ENCODE measurements at regions not wholly inside any gene's neighbourhood (a gene's known extent, or its start where the extent isn't known, plus 50 kb on each side); places are given as distances from the start of the nearest gene placed in this dataset.

- intact Hi-C loops (cut with micrococcal nuclease; ENCODE audit: unreplicated experiment) = no loop called here
Measured at GRCh38 chr3:869734-870133, 223.1 kb upstream of the CNTN6 start.

GRCh38 chr3:871651-872050 is 221.2 kb upstream of the CNTN6 start:
- intact Hi-C loops (cut with micrococcal nuclease; ENCODE audit: unreplicated experiment) = no loop called here
- TF ChIP-seq TCF7L2 (IDR thresholded peaks at IDR 0.05; ENCODE audit: low read depth, low read length) (no peak), SIN3A (IDR thresholded peaks at IDR 0.05; ENCODE audit: borderline replicate concordance, insufficient read depth, low read depth, low read length) (no peak), POLR2AphosphoS5 (IDR thresholded peaks at IDR 0.05; ENCODE audit: low read depth, low read length) (no peak)
- TF ChIP-seq, protein P1, sequence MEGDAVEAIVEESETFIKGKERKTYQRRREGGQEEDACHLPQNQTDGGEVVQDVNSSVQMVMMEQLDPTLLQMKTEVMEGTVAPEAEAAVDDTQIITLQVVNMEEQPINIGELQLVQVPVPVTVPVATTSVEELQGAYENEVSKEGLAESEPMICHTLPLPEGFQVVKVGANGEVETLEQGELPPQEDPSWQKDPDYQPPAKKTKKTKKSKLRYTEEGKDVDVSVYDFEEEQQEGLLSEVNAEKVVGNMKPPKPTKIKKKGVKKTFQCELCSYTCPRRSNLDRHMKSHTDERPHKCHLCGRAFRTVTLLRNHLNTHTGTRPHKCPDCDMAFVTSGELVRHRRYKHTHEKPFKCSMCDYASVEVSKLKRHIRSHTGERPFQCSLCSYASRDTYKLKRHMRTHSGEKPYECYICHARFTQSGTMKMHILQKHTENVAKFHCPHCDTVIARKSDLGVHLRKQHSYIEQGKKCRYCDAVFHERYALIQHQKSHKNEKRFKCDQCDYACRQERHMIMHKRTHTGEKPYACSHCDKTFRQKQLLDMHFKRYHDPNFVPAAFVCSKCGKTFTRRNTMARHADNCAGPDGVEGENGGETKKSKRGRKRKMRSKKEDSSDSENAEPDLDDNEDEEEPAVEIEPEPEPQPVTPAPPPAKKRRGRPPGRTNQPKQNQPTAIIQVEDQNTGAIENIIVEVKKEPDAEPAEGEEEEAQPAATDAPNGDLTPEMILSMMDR (IDR thresholded peaks at IDR 0.05) = no peak
- TF ChIP-seq, protein P2, sequence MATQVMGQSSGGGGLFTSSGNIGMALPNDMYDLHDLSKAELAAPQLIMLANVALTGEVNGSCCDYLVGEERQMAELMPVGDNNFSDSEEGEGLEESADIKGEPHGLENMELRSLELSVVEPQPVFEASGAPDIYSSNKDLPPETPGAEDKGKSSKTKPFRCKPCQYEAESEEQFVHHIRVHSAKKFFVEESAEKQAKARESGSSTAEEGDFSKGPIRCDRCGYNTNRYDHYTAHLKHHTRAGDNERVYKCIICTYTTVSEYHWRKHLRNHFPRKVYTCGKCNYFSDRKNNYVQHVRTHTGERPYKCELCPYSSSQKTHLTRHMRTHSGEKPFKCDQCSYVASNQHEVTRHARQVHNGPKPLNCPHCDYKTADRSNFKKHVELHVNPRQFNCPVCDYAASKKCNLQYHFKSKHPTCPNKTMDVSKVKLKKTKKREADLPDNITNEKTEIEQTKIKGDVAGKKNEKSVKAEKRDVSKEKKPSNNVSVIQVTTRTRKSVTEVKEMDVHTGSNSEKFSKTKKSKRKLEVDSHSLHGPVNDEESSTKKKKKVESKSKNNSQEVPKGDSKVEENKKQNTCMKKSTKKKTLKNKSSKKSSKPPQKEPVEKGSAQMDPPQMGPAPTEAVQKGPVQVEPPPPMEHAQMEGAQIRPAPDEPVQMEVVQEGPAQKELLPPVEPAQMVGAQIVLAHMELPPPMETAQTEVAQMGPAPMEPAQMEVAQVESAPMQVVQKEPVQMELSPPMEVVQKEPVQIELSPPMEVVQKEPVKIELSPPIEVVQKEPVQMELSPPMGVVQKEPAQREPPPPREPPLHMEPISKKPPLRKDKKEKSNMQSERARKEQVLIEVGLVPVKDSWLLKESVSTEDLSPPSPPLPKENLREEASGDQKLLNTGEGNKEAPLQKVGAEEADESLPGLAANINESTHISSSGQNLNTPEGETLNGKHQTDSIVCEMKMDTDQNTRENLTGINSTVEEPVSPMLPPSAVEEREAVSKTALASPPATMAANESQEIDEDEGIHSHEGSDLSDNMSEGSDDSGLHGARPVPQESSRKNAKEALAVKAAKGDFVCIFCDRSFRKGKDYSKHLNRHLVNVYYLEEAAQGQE (IDR thresholded peaks at IDR 0.05; ENCODE audit: insufficient read depth in 1 of 2, low read depth in 2 of 2, low read length in 1 of 2) = no peak
- CTCF ChIA-PET = no interaction called here
- DNase-seq (ENCODE audit: low read depth, low spot score) = no peak
- no TSS peak for BruUV-seq (replicated peaks)
- POLR2A ChIA-PET = no interaction called here
- ATAC-seq = no peak
- no peak overlapping the region for H3K27ac ChIP-seq (ENCODE audit: low read length)
- H3K36me3 ChIP-seq (ENCODE audit: control insufficient read depth, insufficient read depth, low read length) = no peaks in the 10 kb centered on the region
- in situ Hi-C loops (cut with HindIII; ENCODE audit: low pct_unique_long_range_greater_than_20kb, low sequenced_read_pairs) = no loop called here
- no peaks in the 10 kb centered on the region for H3K4me1 ChIP-seq (ENCODE audit: control insufficient read depth, insufficient read depth, low read length)
- H3K9me3 ChIP-seq (ENCODE audit: control insufficient read depth, insufficient read depth, low read depth, low read length) = no peaks in the 10 kb centered on the region
- no peaks in the 10 kb centered on the region for H3K27me3 ChIP-seq (ENCODE audit: control insufficient read depth, insufficient read depth, low read length)
- no peak overlapping the region for H3K4me3 ChIP-seq (ENCODE audit: low read depth in 2 of 2, low read length in 2 of 2)

More at GRCh38 chr3:869734-870133, 223.1 kb upstream of the CNTN6 start:
- H3K27ac ChIP-seq (ENCODE audit: low read length) = no peak overlapping the region
- in situ Hi-C loops (cut with HindIII; ENCODE audit: low pct_unique_long_range_greater_than_20kb, low sequenced_read_pairs) = no loop called here
- ATAC-seq = no peak
- H3K36me3 ChIP-seq (ENCODE audit: control insufficient read depth, insufficient read depth, low read length) = no peaks in the 10 kb centered on the region
- no peak overlapping the region for H3K4me3 ChIP-seq (ENCODE audit: low read depth in 2 of 2, low read length in 2 of 2)
- DNase-seq (ENCODE audit: low read depth, low spot score) = no peak
- H3K27me3 ChIP-seq (ENCODE audit: control insufficient read depth, insufficient read depth, low read length) = no peaks in the 10 kb centered on the region
- no TSS peak for BruUV-seq (replicated peaks)
- no peaks in the 10 kb centered on the region for H3K4me1 ChIP-seq (ENCODE audit: control insufficient read depth, insufficient read depth, low read length)
- H3K9me3 ChIP-seq (ENCODE audit: control insufficient read depth, insufficient read depth, low read depth, low read length) = no peaks in the 10 kb centered on the region
- ChIA-PET CTCF (no interaction called here), POLR2A (no interaction called here)
- TF ChIP-seq, protein P2 (IDR thresholded peaks at IDR 0.05; ENCODE audit: insufficient read depth in 1 of 2, low read depth in 2 of 2, low read length in 1 of 2) = no peak
- TF ChIP-seq, protein P1 (IDR thresholded peaks at IDR 0.05) = no peak
- TF ChIP-seq SIN3A (IDR thresholded peaks at IDR 0.05; ENCODE audit: borderline replicate concordance, insufficient read depth, low read depth, low read length) = no peak
- TF ChIP-seq TCF7L2 (IDR thresholded peaks at IDR 0.05; ENCODE audit: low read depth, low read length) = no peak
- TF ChIP-seq POLR2AphosphoS5 (IDR thresholded peaks at IDR 0.05; ENCODE audit: low read depth, low read length) = no peak
